NT2/D1 (cell line): ENCODE measurements at regions not wholly inside any gene's neighbourhood (a gene's known extent, or its start where the extent isn't known, plus 50 kb on each side); places are given as distances from the start of the nearest gene placed in this dataset.

Experiments
- DNase-seq: peaks from one replicate; pipeline ENCODE4 v3.0.0-alpha.2; 2011; ENCODE audit warnings: low read depth, low spot score
- H3K27me3 ChIP-seq: 2 replicates; pipeline ENCODE4 v1.6.0; 2011; ENCODE audit warnings: mild to moderate bottlenecking; ENCODE audit not compliant: insufficient read length, insufficient read depth
- H3K36me3 ChIP-seq: 2 replicates; pipeline ENCODE4 v1.6.1; 2011; ENCODE audit warnings: mild to moderate bottlenecking, low read length, mixed read lengths; ENCODE audit not compliant: insufficient read depth, insufficient read length
- H3K4me1 ChIP-seq: 2 replicates; pipeline ENCODE4 v1.5.1; 2011; ENCODE audit not compliant: insufficient read depth, insufficient read length
- H3K4me3 ChIP-seq: 2 replicates; pipeline ENCODE4 v1.5.1; 2011; ENCODE audit warnings: low read depth; ENCODE audit not compliant: insufficient read length
- H3K9ac ChIP-seq: 2 replicates; pipeline ENCODE4 v1.6.0; 2011; ENCODE audit warnings: low read depth; ENCODE audit not compliant: insufficient read length
- H3K9me3 ChIP-seq: 2 replicates; pipeline ENCODE4 v1.5.1; 2011; ENCODE audit warnings: mild to moderate bottlenecking, low read length; ENCODE audit not compliant: insufficient read depth
- SUZ12 ChIP-seq: IDR thresholded peaks from 2 replicates; pipeline ENCODE4 v1.6.1; 2011; ENCODE audit not compliant: insufficient read length, insufficient read depth; ENCODE audit errors: extremely low read depth
- YY1 ChIP-seq: IDR thresholded peaks from 2 replicates; pipeline ENCODE4 v1.6.1; 2011; ENCODE audit not compliant: insufficient read length, insufficient read depth
- ZNF274 ChIP-seq: IDR thresholded peaks from 2 replicates; pipeline ENCODE4 v1.6.1; 2011; ENCODE audit warnings: mild to moderate bottlenecking, low read depth, low read length

GRCh38 chr5:158635565-158635964 is 464.2 kb downstream of the EBF1 start:
- Histone ChIP-seq H3K27me3 (no peaks in the 10 kb centered on the region), H3K4me1 (no peaks in the 10 kb centered on the region), H3K9me3 (no peaks in the 10 kb centered on the region), H3K36me3 (no peaks in the 10 kb centered on the region), H3K4me3 (no peak overlapping the region), H3K9ac (no peak overlapping the region)
- TF ChIP-seq SUZ12 (no peak), YY1 (no peak), ZNF274 (no peak)
- no peak for DNase-seq

GRCh38 chr5:158634714-158635113 is 465.0 kb downstream of the EBF1 start:
- no peak for DNase-seq
- Histone ChIP-seq H3K36me3 (no peaks in the 10 kb centered on the region), H3K4me3 (no peak overlapping the region), H3K27me3 (no peaks in the 10 kb centered on the region), H3K4me1 (no peaks in the 10 kb centered on the region), H3K9ac (no peak overlapping the region), H3K9me3 (no peaks in the 10 kb centered on the region)
- TF ChIP-seq ZNF274 = no peak
- TF ChIP-seq SUZ12 = no peak
- TF ChIP-seq YY1 = no peak

- TF ChIP-seq ZNF274 = no peak
- TF ChIP-seq YY1 = no peak
- no peak for TF ChIP-seq SUZ12
- Histone ChIP-seq H3K4me1 (no peaks in the 10 kb centered on the region), H3K27me3 (no peaks in the 10 kb centered on the region), H3K4me3 (no peak overlapping the region), H3K9ac (no peak overlapping the region), H3K9me3 (no peaks in the 10 kb centered on the region), H3K36me3 (no peaks in the 10 kb centered on the region)
- DNase-seq = no peak
These were observed 470.0 kb downstream of the EBF1 start for GRCh38 chr5:158629591-158630312.

- Histone ChIP-seq H3K4me1 (no peaks in the 10 kb centered on the region), H3K27me3 (no peaks in the 10 kb centered on the region)
These were observed 473.0 kb downstream of the EBF1 start for GRCh38 chr5:158626718-158627117.

GRCh38 chr5:158623971-158624370 is 475.7 kb downstream of the EBF1 start:
- H3K4me3 ChIP-seq = no peak overlapping the region
- no peak for DNase-seq
- H3K27me3 ChIP-seq = no peaks in the 10 kb centered on the region
- H3K36me3 ChIP-seq = no peaks in the 10 kb centered on the region
- H3K9me3 ChIP-seq = no peaks in the 10 kb centered on the region
- H3K4me1 ChIP-seq = no peaks in the 10 kb centered on the region
- TF ChIP-seq YY1 (no peak), ZNF274 (no peak), SUZ12 (no peak)
- H3K9ac ChIP-seq = no peak overlapping the region

More at GRCh38 chr5:158626718-158627117, 473.0 kb downstream of the EBF1 start:
- DNase-seq = no peak
- Histone ChIP-seq H3K36me3 (no peaks in the 10 kb centered on the region), H3K4me3 (no peak overlapping the region), H3K9ac (no peak overlapping the region), H3K9me3 (no peaks in the 10 kb centered on the region)
- TF ChIP-seq SUZ12 (no peak), YY1 (no peak), ZNF274 (no peak)

- no peaks in the 10 kb centered on the region for H3K4me1 ChIP-seq
- H3K36me3 ChIP-seq = no peaks in the 10 kb centered on the region
- no peak overlapping the region for H3K9ac ChIP-seq
- H3K4me3 ChIP-seq = no peak overlapping the region
- no peaks in the 10 kb centered on the region for H3K9me3 ChIP-seq
- H3K27me3 ChIP-seq = no peaks in the 10 kb centered on the region
- TF ChIP-seq YY1 (no peak), SUZ12 (no peak), ZNF274 (no peak)
- no peak for DNase-seq
These were observed 478.3 kb downstream of the EBF1 start for GRCh38 chr5:158621391-158621790.

- DNase-seq = no peak
- TF ChIP-seq YY1 = no peak
- no peak for TF ChIP-seq ZNF274
- TF ChIP-seq SUZ12 = no peak
- H3K9me3 ChIP-seq = no peaks in the 10 kb centered on the region
These were observed 480.5 kb downstream of the EBF1 start for GRCh38 chr5:158619083-158619788.

More at GRCh38 chr5:158619083-158619788, 480.5 kb downstream of the EBF1 start:
- H3K36me3 ChIP-seq = no peaks in the 10 kb centered on the region
- H3K4me3 ChIP-seq = no peak overlapping the region
- H3K27me3 ChIP-seq = no peaks in the 10 kb centered on the region
- no peak overlapping the region for H3K9ac ChIP-seq
- H3K4me1 ChIP-seq = no peaks in the 10 kb centered on the region
